AG04449 (cell line): ENCODE measurements at regions not wholly inside any gene's neighbourhood (a gene's known extent, or its start where the extent isn't known, plus 50 kb on each side); places are given as distances from the start of the nearest gene placed in this dataset.

Experiments used
- CTCF ChIA-PET: fragments of 350-600 bp; formaldehyde crosslinking; extraction: SDS; loops from one replicate; lab custom pipeline; 2021; ENCODE audit warnings: antibody characterized with exemption; lab: Yijun Ruan, JAX
- POLR2A ChIA-PET: fragments of 400-600, 350-600 bp; formaldehyde crosslinking; extraction: SDS; loops from one replicate; lab custom pipeline; 2020; ENCODE audit warnings: antibody characterized with exemption, inconsistent platforms; lab: Yijun Ruan, JAX
- DNase-seq: peaks from one replicate; pipeline ENCODE4 v3.0.0-alpha.2; 2010; ENCODE audit warnings: low read depth, low spot score
- H3K4me3 ChIP-seq: 2 replicates; pipeline ENCODE4 v1.5.1; 2011; ENCODE audit warnings: low read depth, mild to moderate bottlenecking, control low read depth, low read length
- CTCF ChIP-seq: IDR thresholded peaks from one replicate; pipeline ENCODE4 v1.5.1; 2011; ENCODE audit warnings: mild to moderate bottlenecking, moderate library complexity, low read length, control low read depth, inconsistent platforms; ENCODE audit not compliant: insufficient read depth; ENCODE audit errors: missing control alignments

- no peak for DNase-seq
- CTCF ChIA-PET, result no interaction called here
- no peak overlapping the region for H3K4me3 ChIP-seq
- POLR2A ChIA-PET, result no interaction called here
- TF ChIP-seq CTCF, result no peak
Observed at GRCh38 chr2:146079216-146079615, 1559.3 kb upstream of the ZEB2 start.

GRCh38 chr2:146077156-146077555 lies 1557.2 kb upstream of the ZEB2 start:
- ChIA-PET CTCF (interaction anchor here (1.4 kb wide), 1 partner anchor 10 kb away, joined by 3 read pairs; no protein-coding TSS in a partner anchor), POLR2A (no interaction called here)
- H3K4me3 ChIP-seq, result no peak overlapping the region
- TF ChIP-seq CTCF, result no peak
- DNase-seq, result no peak

- no peak for DNase-seq
- ChIA-PET CTCF (interaction anchor here (1.2 kb wide), 1 partner anchor 10 kb away, joined by 3 read pairs; no protein-coding TSS in a partner anchor), POLR2A (no interaction called here)
- TF ChIP-seq CTCF, result no peak
- H3K4me3 ChIP-seq, result no peak overlapping the region
Observed at GRCh38 chr2:146068051-146068450, 1548.1 kb upstream of the ZEB2 start.

- DNase-seq, result no peak
- TF ChIP-seq CTCF, result no peak
- ChIA-PET POLR2A (no interaction called here), CTCF (no interaction called here)
- no peak overlapping the region for H3K4me3 ChIP-seq
Observed at GRCh38 chr2:146048141-146048540, 1528.2 kb upstream of the ZEB2 start.

GRCh38 chr2:146041274-146041910 lies 1521.5 kb upstream of the ZEB2 start:
- ChIA-PET POLR2A (no interaction called here), CTCF (no interaction called here)
- no peak for TF ChIP-seq CTCF
- no peak overlapping the region for H3K4me3 ChIP-seq
- DNase-seq, result no peak

- ChIA-PET POLR2A (no interaction called here), CTCF (no interaction called here)
- no peak overlapping the region for H3K4me3 ChIP-seq
- DNase-seq, result no peak
- no peak for TF ChIP-seq CTCF
Observed at GRCh38 chr2:146040051-146040450, 1520.1 kb upstream of the ZEB2 start.
